HCT116 (cell line): ENCODE measurements at regions not wholly inside any gene's neighbourhood (a gene's known extent, or its start where the extent isn't known, plus 50 kb on each side); places are given as distances from the start of the nearest gene placed in this dataset.

Source experiments
- CTCF ChIP-seq, 3 experiments: fragments of 200-600 bp in 1 of 3; sonication (generic) in 1 of 3; IDR thresholded peaks in 2 of 3; conservative IDR thresholded peaks in 1 of 3; 2 replicates each; pipeline ENCODE4 v1.5.1; 2012 to 2017; ENCODE audit warnings: low read depth in 2 of 3, low read length in 2 of 3, antibody characterized with exemption in 1 of 3, borderline replicate concordance in 1 of 3, control low read depth in 1 of 3, mild to moderate bottlenecking in 1 of 3, mixed read lengths in 1 of 3, mixed run types in 1 of 3, moderate library complexity in 1 of 3; ENCODE audit not compliant: insufficient read depth in 1 of 3
- EZH2 ChIP-seq: fragments of 200-600 bp; sonication (generic); IDR thresholded peaks from 2 replicates; pipeline ENCODE4 v1.6.1; 2017; ENCODE audit warnings: antibody characterized with exemption, mixed run types
- POLR2A ChIP-seq: IDR thresholded peaks from 2 replicates; pipeline ENCODE4 v1.7.0; 2011; ENCODE audit warnings: borderline replicate concordance; ENCODE audit not compliant: insufficient read depth, insufficient read length; ENCODE audit errors: extremely low read depth
- POLR2AphosphoS5 ChIP-seq: IDR thresholded peaks from 2 replicates; pipeline ENCODE4 v1.6.1; 2011; ENCODE audit warnings: mild to moderate bottlenecking, low read depth, low read length, moderate library complexity
- SP1 ChIP-seq: IDR thresholded peaks from 2 replicates; pipeline ENCODE4 v1.6.1; 2012; ENCODE audit warnings: low read depth
- YY1 ChIP-seq: IDR thresholded peaks from 2 replicates; pipeline ENCODE4 v1.6.1; 2011; ENCODE audit warnings: low read length, low read depth, moderate library complexity, mild to moderate bottlenecking; ENCODE audit not compliant: insufficient replicate concordance; ENCODE audit errors: extremely low read depth
- TF ChIP-seq, protein P1 (sequence below): IDR thresholded peaks from 2 replicates; pipeline ENCODE4 v1.6.1; 2012; ENCODE audit warnings: low read depth
- TF ChIP-seq, protein P2 (sequence below): IDR thresholded peaks from 2 replicates; pipeline ENCODE4 v1.6.1; 2012

DNA sequence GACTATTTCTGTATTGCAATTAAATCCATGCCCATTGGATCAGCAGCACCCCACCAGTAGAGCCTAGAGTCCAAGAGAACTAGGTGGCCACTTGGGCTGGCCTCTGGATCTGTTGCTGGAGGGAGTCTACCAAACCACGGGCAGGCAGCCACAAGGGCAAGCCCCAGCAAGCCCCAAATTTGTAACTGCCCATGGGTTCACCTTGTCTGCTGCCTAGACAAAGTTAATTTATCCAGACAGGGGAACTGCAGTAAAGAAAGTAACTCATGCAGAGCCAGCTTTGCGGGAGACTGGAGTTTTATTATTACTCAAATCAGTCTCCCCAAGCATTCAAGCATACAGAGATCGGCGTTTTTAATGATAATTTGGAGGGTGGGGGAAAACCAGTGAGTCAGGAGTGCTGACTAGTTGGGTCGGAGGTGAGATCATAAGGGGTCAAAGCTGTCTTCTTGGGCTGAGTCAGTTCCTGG is 74.0 kb upstream of the TERB2 start:
- TF ChIP-seq POLR2A (no peak), SP1 (no peak), CTCF (IDR thresholded peaks at IDR 0.05 in 2 of 3, conservative IDR thresholded peaks at IDR 0.05 in 1 of 3; ENCODE audit: borderline replicate concordance in 1 of 3, insufficient read depth in 1 of 3, low read depth in 2 of 3, low read length in 2 of 3) (no peak), POLR2AphosphoS5 (no peak), YY1 (no peak), EZH2 (no peak)
- TF ChIP-seq, protein P1, sequence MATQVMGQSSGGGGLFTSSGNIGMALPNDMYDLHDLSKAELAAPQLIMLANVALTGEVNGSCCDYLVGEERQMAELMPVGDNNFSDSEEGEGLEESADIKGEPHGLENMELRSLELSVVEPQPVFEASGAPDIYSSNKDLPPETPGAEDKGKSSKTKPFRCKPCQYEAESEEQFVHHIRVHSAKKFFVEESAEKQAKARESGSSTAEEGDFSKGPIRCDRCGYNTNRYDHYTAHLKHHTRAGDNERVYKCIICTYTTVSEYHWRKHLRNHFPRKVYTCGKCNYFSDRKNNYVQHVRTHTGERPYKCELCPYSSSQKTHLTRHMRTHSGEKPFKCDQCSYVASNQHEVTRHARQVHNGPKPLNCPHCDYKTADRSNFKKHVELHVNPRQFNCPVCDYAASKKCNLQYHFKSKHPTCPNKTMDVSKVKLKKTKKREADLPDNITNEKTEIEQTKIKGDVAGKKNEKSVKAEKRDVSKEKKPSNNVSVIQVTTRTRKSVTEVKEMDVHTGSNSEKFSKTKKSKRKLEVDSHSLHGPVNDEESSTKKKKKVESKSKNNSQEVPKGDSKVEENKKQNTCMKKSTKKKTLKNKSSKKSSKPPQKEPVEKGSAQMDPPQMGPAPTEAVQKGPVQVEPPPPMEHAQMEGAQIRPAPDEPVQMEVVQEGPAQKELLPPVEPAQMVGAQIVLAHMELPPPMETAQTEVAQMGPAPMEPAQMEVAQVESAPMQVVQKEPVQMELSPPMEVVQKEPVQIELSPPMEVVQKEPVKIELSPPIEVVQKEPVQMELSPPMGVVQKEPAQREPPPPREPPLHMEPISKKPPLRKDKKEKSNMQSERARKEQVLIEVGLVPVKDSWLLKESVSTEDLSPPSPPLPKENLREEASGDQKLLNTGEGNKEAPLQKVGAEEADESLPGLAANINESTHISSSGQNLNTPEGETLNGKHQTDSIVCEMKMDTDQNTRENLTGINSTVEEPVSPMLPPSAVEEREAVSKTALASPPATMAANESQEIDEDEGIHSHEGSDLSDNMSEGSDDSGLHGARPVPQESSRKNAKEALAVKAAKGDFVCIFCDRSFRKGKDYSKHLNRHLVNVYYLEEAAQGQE: no peak
- TF ChIP-seq, protein P2, sequence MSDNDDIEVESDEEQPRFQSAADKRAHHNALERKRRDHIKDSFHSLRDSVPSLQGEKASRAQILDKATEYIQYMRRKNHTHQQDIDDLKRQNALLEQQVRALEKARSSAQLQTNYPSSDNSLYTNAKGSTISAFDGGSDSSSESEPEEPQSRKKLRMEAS: no peak
